MCF 10A (cell line): ENCODE measurements at regions not wholly inside any gene's neighbourhood (a gene's known extent, or its start where the extent isn't known, plus 50 kb on each side); places are given as distances from the start of the nearest gene placed in this dataset.

Source experiments
- BruUV-seq: library from RNA; stranded (reverse); fragments of 400-500 nt; replicated peaks from 2 replicates; lab custom pipeline; 2021; lab: Mats Ljungman, UMichigan
- CTCF ChIA-PET: fragments of 300-600 bp; sonication (Branson Sonifier 250); formaldehyde crosslinking; extraction: SDS; loops from one replicate; lab custom pipeline; 2021; ENCODE audit warnings: antibody characterized with exemption, inconsistent platforms; lab: Yijun Ruan, JAX
- POLR2A ChIA-PET: fragments of 300-600, 350-650 bp; sonication (Branson Sonifier 250); formaldehyde crosslinking; extraction: SDS; loops from one replicate; lab custom pipeline; 2020; ENCODE audit warnings: antibody characterized with exemption, inconsistent platforms; lab: Yijun Ruan, JAX
- DNase-seq: peaks from one replicate; pipeline ENCODE4 v3.0.0-alpha.2; 2018; ENCODE audit not compliant: unreplicated experiment
- H3K27ac Mint-ChIP-seq: one replicate; pipeline ENCODE4 v1.8.0; 2022; ENCODE audit warnings: mild to moderate bottlenecking, low read depth, mixed read lengths; ENCODE audit not compliant: unreplicated experiment
- H3K27me3 Mint-ChIP-seq: one replicate; pipeline ENCODE4 v1.8.0; 2022; ENCODE audit warnings: mixed read lengths; ENCODE audit not compliant: insufficient read depth, unreplicated experiment
- H3K36me3 Mint-ChIP-seq: one replicate; pipeline ENCODE4 v1.8.0; 2022; ENCODE audit warnings: mild to moderate bottlenecking, moderate library complexity, mixed read lengths; ENCODE audit not compliant: insufficient read depth, unreplicated experiment
- H3K4me1 Mint-ChIP-seq: one replicate; pipeline ENCODE4 v1.8.0; 2022; ENCODE audit warnings: mixed read lengths; ENCODE audit not compliant: insufficient read depth, unreplicated experiment
- H3K4me3 Mint-ChIP-seq: one replicate; pipeline ENCODE4 v1.8.0; 2022; ENCODE audit warnings: mild to moderate bottlenecking, moderate library complexity, mixed read lengths; ENCODE audit not compliant: unreplicated experiment
- H3K9me3 Mint-ChIP-seq: one replicate; pipeline ENCODE4 v1.8.0; 2022; ENCODE audit warnings: mixed read lengths; ENCODE audit not compliant: unreplicated experiment
- CTCF ChIP-seq: fragments of 200-600 bp; IDR thresholded peaks from one replicate; pipeline ENCODE4 v1.8.0; 2022; ENCODE audit warnings: antibody characterized with exemption, mild to moderate bottlenecking; ENCODE audit not compliant: unreplicated experiment
- intact Hi-C: fragments of 100-400 bp; cut with micrococcal nuclease; formaldehyde crosslinking; loops from 2 replicates; pipeline ENCODE4 v1.14.1; 2022

- ChIA-PET CTCF (interaction anchor here (1.6 kb wide), 1 partner anchor 268 kb away, joined by 3 read pairs; no protein-coding TSS in a partner anchor), POLR2A (interaction anchor here (0.7 to 1.6 kb wide), 3 partner anchors 14 to 163 kb away, joined by 3 read pairs; no protein-coding TSS in a partner anchor)
- peaks cover 36% of the 10 kb centered on the region for H3K36me3 Mint-ChIP-seq
- no TSS peak for BruUV-seq
- H3K4me3 Mint-ChIP-seq: no peak overlapping the region
- no peaks in the 10 kb centered on the region for H3K27me3 Mint-ChIP-seq
- peaks cover 5% of the 10 kb centered on the region for H3K4me1 Mint-ChIP-seq
- DNase-seq: no peak
- intact Hi-C loops: loop anchor here (5.0 kb wide), 1 partner anchor 92 kb away; no protein-coding TSS in a partner anchor
- peak overlapping the region; percentile 8 for H3K27ac Mint-ChIP-seq
- H3K9me3 Mint-ChIP-seq: no peaks in the 10 kb centered on the region
- TF ChIP-seq CTCF: no peak
Measured at GRCh38 chr1:198845271-198845670, 206.4 kb downstream of the PTPRC start.

- no peak for TF ChIP-seq CTCF
- POLR2A ChIA-PET: interaction anchor here (1.6 kb wide), 1 partner anchor 90 kb away, joined by 3 read pairs; no protein-coding TSS in a partner anchor
- Mint-ChIP-seq H3K36me3 (peaks cover 42% of the 10 kb centered on the region), H3K27ac (no peak overlapping the region), H3K27me3 (no peaks in the 10 kb centered on the region), H3K9me3 (no peaks in the 10 kb centered on the region), H3K4me1 (peaks cover 5% of the 10 kb centered on the region), H3K4me3 (no peak overlapping the region)
- no peak for DNase-seq
- intact Hi-C loops: loop anchor here (5.0 kb wide), 1 partner anchor 91 kb away; no protein-coding TSS in a partner anchor
- CTCF ChIA-PET: interaction anchor here (0.6 to 1.6 kb wide), 4 partner anchors 13 to 398 kb away, joined by 3 read pairs; no protein-coding TSS in a partner anchor
- no TSS peak for BruUV-seq
Measured at GRCh38 chr1:198845851-198846250, 207.0 kb downstream of the PTPRC start.

- H3K4me3 Mint-ChIP-seq: no peak overlapping the region
- H3K27me3 Mint-ChIP-seq: no peaks in the 10 kb centered on the region
- H3K27ac Mint-ChIP-seq: no peak overlapping the region
- CTCF ChIA-PET: interaction anchor here (0.6 to 1.6 kb wide), 4 partner anchors 14 to 397 kb away, joined by 3 read pairs; no protein-coding TSS in a partner anchor
- no peaks in the 10 kb centered on the region for H3K9me3 Mint-ChIP-seq
- peaks cover 5% of the 10 kb centered on the region for H3K4me1 Mint-ChIP-seq
- DNase-seq: no peak
- POLR2A ChIA-PET: interaction anchor here (1.6 kb wide), 1 partner anchor 90 kb away, joined by 3 read pairs; no protein-coding TSS in a partner anchor
- peaks cover 44% of the 10 kb centered on the region for H3K36me3 Mint-ChIP-seq
- no peak for TF ChIP-seq CTCF
- no TSS peak for BruUV-seq
- intact Hi-C loops: loop anchor here (5.0 kb wide), 1 partner anchor 91 kb away; no protein-coding TSS in a partner anchor
Measured at GRCh38 chr1:198846556-198846955, 207.7 kb downstream of the PTPRC start.

GRCh38 chr1:198848206-198848605 is 209.4 kb downstream of the PTPRC start:
- Mint-ChIP-seq H3K9me3 (no peaks in the 10 kb centered on the region), H3K27me3 (no peaks in the 10 kb centered on the region), H3K4me3 (no peak overlapping the region), H3K4me1 (peaks cover 5% of the 10 kb centered on the region), H3K36me3 (peaks cover 38% of the 10 kb centered on the region), H3K27ac (peak overlapping the region; percentile 39)
- no peak for TF ChIP-seq CTCF
- ChIA-PET CTCF (interaction anchor here (0.6 to 0.7 kb wide), 3 partner anchors 14 to 265 kb away, joined by 3 to 5 read pairs (median 3); no protein-coding TSS in a partner anchor), POLR2A (interaction anchor here (1.0 to 2.0 kb wide), 3 partner anchors 17 to 89 kb away, joined by 3 to 9 read pairs (median 5); no protein-coding TSS in a partner anchor)
- DNase-seq: no peak
- no TSS peak for BruUV-seq
- intact Hi-C loops: loop anchor here (5.0 kb wide), 1 partner anchor 89 kb away; no protein-coding TSS in a partner anchor
